Stimulated activated naive CD8-positive, alpha-beta T cell treated with anti-CD3 and anti-CD28 coated beads, Interleukin-15, Interleukin-2, amounts not matched to agents 100 U/mL and 50 U/mL, for 24 hours (primary cell): ENCODE measurements at regions not wholly inside any gene's neighbourhood (a gene's known extent, or its start where the extent isn't known, plus 50 kb on each side); places are given as distances from the start of the nearest gene placed in this dataset.

Source experiments
- ATAC-seq: fragments of 150-1000 bp; cut with Tn5 transposase; one replicate; pipeline ENCODE4 v1.10.0; 2021
- DNase-seq: peaks from one replicate; pipeline ENCODE4 v3.0.0; 2021

DNA sequence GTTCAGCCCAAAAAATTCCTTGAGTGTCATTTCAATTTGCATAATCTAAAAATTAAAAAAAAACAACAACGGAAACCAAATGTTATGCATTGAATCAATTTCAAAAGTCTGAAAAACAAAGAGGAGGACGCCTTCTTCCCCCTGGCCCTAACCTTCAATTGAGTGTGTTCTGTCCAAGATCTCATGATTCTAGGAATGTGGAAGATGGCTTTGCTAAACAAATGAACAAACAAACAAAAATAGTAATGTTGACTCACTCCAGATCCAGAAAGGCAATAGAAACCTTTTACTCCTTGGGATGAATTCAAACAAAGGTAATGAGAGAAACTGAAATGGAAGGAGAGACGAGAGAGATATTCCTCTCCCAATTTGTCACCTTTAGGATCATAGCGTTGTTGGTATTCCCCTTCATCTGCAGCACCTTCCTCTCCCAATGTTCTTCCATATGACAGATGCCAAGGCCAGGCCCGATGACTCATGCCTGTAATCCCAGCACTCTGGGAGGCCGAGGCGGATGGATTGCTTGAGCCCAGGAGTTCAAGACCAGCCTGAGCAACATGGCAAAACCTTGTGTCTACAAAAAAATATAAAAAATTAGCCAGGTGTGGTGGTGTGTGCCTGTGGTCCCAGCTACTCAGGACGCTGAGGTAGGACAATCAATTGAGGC lies 109.2 kb upstream of the ADGRF1 start:
- ATAC-seq (no peak), DNase-seq (no peak)

DNA sequence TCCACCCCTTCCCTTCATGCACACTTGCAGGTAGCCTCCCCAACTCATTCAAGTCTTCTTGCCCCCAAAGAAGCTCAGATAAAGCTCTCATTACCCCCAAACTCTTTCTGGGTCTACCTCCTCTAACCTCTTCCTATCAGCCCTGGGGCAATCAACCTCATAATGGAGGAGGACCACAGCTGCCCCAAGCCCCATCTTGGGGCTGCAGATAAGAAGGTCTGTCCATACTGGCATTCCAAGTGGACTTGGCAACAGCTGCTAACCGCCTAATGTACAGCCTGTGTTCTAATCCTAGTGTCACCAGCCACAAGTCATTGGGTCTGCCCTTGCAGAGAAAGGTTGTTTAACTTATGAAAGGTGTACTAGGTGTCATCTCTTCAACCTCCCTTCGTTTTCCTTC lies 107.4 kb upstream of the ADGRF1 start:
- DNase-seq (no peak), ATAC-seq (no peak)

DNA sequence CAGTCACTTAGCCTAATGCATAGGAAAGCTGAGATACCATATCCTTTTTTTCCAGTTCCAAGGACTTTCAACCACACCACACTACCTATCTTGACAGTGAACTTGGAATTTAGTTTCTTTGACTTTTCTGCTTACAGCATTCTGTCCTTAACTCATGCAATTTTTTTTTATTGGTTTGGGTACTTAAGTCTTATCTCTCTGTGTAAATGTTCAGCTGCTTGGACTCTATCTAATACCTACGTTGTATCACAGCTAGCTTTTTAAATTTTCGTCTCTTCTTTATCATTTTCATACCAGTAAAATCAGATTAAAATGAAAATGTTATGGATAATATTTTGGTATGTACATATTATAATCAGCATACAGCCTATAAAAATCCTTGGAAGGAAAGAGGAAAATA lies 106.9 kb upstream of the ADGRF1 start:
- ATAC-seq (no peak), DNase-seq (no peak)

- DNase-seq = no peak
- no peak for ATAC-seq
Observed at GRCh38 chr6:47147836-47148344, 105.8 kb upstream of the ADGRF1 start.

GRCh38 chr6:47147175-47147727 lies 105.1 kb upstream of the ADGRF1 start:
- no peak for DNase-seq
- no peak for ATAC-seq

- ATAC-seq (no peak), DNase-seq (no peak)
Observed at GRCh38 chr6:47146431-47147174, 104.5 kb upstream of the ADGRF1 start.

- DNase-seq = no peak
- ATAC-seq = no peak
Observed at GRCh38 chr6:47145212-47145611, 103.1 kb upstream of the ADGRF1 start.

DNA sequence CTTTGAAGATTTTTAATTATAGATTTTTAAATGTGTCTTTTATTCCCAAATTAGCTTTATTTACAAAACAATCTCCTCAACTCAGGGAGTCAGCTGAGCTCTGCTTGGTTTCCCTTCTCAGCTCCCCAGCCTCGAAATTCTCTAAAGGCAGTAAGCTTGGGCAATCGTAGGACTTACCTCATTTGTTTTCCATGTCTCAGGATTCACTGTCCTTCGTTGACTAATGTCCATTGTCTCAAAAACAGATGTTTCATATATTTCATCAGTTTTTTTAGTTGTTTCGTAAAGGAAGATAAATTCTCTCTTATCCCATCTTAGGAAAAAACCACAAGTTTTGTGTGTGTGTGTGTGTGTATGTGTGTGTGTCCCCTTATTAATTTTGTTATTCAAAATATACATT lies 102.2 kb upstream of the ADGRF1 start:
- no peak for ATAC-seq
- DNase-seq = no peak

- ATAC-seq = no peak
- DNase-seq = no peak
Observed at GRCh38 chr6:47141963-47142362, 99.8 kb upstream of the ADGRF1 start.

DNA sequence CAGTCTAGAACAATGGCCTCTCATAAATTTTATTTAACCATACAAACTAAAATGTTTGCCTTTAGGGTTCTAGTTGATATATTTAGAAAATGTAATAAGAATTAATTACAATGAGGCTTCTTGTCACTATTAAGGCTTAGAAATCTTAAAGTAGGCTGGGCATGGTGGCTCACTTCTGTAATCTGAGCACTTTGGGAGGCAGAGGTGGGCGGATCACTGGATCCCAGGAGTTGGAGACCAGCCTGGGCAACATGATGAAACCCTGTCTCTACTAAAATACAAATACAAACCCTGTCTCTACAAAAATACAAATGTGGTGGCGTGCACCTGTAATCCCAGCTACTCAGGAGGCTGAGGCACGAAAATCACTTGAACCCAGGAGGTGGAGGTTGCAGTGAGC lies 99.0 kb upstream of the ADGRF1 start:
- no peak for ATAC-seq
- DNase-seq = no peak

- DNase-seq (no peak), ATAC-seq (no peak)
Observed at GRCh38 chr6:47138046-47138445, 95.9 kb upstream of the ADGRF1 start.

DNA sequence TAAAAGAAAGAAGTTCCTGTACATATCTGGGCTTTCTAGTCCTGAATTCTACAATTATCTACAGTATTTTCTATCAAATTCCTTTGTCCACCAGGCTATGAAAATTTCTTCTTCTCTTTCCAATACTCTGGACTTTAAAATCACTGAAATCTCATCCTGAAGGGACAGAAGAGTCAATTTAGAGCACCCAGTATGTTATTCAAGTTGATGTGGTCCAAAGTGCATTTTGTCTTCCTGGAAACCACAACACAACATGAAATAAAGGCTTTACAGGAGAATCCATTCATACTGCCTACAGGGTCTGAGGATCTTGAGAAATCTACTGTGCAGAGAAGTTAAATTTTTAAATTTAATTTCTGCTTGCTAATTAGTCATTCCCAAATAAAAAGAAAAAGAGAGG lies 94.9 kb upstream of the ADGRF1 start:
- ATAC-seq (no peak), DNase-seq (no peak)

DNA sequence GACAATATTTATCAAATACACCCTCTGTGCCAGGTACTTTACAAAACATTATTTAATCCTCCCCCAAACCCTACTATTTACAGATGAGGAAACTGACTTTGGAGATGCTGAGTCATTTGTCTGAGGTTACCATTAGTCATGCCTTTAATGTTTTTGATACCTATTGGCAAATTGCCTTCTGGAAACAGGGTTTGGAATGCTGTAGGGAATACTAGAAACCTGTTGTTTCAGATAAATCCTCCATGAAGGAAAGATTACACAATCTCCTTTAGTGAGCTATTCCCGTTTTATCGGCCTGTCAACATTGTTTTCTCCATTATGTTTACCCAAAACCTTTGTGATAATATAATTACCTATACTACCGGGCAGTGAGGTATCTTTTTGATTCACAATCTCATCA lies 93.6 kb upstream of the ADGRF1 start:
- no peak for ATAC-seq
- no peak for DNase-seq

DNA sequence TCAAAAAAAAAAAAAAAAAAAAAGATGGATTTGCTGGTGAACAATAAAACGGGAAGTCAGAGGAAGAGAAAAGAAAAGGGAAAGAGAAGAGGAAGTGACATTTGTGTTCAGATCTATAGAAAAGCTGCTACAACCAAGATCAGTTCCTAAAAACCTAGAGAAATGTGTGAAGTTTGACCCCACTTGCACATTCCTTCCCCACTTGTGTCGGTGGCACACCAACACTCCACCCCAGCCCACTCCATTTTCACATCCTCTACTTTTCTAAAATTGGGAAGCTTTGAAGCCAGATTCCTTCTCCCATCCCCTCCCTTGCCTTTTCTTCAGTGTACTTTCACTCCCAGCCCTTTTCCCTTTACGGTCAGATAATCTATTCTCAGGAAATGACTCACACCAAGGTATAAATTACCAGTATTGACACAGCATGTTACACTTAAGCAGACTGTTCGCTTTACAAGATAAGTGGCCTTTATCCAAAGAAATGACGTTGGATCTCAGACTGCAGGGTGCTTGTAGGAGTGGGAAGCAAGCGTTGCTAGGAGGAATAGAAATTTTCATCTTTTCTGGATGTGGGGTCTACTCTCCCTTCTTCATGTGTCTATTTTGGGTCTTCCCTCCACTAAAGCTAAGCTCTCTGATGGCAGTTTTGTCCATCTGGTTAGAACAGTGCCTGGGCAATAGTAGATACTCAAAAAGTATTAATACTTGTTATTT lies 92.5 kb upstream of the ADGRF1 start:
- DNase-seq = no peak

DNA sequence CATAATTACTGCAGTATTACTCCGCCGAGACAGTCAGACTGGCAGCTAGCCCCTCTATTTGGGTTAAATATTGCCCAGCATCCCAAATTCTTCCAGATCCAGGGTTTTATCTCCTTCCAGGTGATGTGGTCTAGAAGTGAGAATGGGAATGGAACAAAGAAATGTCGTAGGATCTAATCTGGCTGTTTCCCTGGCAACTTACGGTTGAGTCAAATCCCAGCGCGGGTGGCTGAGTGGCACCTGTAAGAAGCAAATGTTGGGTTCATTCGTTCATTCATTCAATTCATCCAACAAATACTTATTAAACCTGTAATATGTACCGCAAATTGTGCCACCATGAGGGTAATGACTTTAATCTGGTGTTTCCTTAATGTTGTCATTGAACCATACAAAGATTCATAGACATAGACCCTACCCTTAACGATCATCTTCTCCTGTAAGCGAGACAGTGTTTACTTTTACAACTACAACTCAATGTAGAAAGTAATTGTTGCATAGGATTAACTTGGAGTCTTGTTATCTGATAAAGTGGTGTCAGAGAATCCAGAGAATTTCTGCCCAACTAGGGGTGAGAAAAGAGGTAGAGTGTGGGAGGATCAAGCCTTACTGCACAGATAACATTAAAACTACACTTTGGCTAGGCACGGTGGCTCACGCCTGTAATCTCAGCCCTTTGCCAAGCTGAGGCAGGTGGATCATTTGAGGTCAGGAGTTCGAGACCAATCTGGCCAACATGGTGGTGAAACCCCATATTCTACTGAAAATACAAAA lies 91.3 kb upstream of the ADGRF1 start:
- ATAC-seq = no peak

More for the DNA sequence above, 92.5 kb upstream of the ADGRF1 start:
- no peak for ATAC-seq

DNA sequence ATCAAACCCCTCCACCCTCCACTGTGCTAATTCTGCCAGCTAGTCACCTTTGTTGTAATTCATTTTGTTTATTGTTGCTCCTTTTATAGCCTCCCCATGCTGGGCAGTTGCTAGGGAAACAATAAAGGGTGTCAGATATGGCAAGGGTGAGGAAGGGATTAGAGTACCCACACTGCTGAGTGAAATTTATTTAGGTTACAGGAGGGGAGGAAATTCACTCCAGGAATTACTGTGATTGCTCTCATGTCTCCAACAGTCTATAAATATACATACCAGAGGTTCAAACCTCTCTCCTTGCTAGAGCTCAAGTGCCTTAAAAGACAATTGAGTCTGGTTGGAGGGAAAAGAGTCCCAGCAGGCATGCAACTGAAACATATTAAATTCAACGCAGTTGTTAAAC lies 90.6 kb upstream of the ADGRF1 start:
- no peak for DNase-seq
- no peak for ATAC-seq

More for the DNA sequence above, 91.3 kb upstream of the ADGRF1 start:
- DNase-seq = no peak

- DNase-seq (no peak), ATAC-seq (no peak)
Observed at GRCh38 chr6:47131773-47132172, 89.6 kb upstream of the ADGRF1 start.

DNA sequence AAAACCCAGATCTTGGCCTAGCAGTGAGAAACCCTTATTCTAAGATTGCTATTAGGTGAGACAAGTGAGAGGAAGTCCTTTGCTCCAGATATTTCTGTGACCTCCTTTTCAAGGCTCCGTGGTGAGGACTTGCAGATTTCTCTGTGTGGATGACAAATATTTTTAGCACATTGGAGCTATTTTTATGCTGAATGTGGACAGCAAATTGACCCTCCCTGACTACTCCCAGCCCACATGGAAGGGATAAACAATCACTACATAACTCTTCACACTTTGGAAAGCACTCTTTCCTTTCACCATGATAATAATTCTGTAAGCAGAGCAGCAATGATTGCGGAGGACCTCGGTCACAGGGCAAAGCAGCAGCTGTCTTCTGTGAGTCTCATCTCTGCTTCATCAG lies 88.0 kb upstream of the ADGRF1 start:
- ATAC-seq (no peak), DNase-seq (no peak)

- no peak for DNase-seq
- no peak for ATAC-seq
Observed at GRCh38 chr6:47129129-47129528, 87.0 kb upstream of the ADGRF1 start.

- DNase-seq (no peak), ATAC-seq (no peak)
Observed at GRCh38 chr6:47126647-47127391, 84.7 kb upstream of the ADGRF1 start.

DNA sequence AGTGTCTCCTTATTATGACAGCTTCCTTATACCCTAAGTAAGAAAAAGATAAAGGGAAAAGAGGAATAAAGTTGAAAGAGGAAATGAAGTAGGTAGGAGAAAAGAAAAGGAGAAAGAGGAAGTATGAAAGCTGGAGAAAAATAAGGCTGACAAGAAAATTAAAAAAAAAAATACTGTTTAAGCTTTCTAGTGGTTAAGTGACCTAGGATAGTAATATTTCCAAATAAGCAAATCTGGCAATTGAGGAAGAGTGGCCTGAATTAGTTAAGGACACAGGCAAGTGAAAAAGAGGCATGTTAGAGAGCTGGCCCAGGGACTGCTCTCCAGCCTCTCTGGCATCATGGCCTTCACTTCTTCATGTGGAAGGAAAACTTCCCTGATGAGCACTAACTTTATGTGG lies 76.5 kb upstream of the ADGRF1 start:
- DNase-seq (no peak), ATAC-seq (no peak)
